Naive thymus-derived CD8-positive, alpha-beta T cell (primary cell): ENCODE measurements at regions not wholly inside any gene's neighbourhood (a gene's known extent, or its start where the extent isn't known, plus 50 kb on each side); places are given as distances from the start of the nearest gene placed in this dataset.

Experiments used
- ATAC-seq, 2 donors: fragments of 150-1000 bp; cut with Tn5 transposase in 1 of 2; sonication (Bioruptor Pico), chemical (Tn5 transposase) in 1 of 2; 1 replicate in 1 of 2; 2 replicates in 1 of 2; pipeline ENCODE4 v1.10.0; 2021; ENCODE audit warnings: mild to moderate bottlenecking in 2 of 2, moderate library complexity in 2 of 2
- POLR2A ChIA-PET: fragments of 350-600 bp; sonication (Branson Sonifier 250); formaldehyde crosslinking; loops from one replicate; lab custom pipeline; 2021; ENCODE audit warnings: antibody characterized with exemption; lab: Charles Lee
- DNase-seq, 10 donors: peaks; one replicate each; pipeline versions ENCODE4 v3.0.0 to v3.0.0-alpha.2; 2020 to 2022
- H3K27ac Mint-ChIP-seq, 10 donors: one replicate each; pipeline ENCODE4 v1.8.0; 2020 to 2022; ENCODE audit warnings: mild to moderate bottlenecking in 10 of 10, mixed read lengths in 10 of 10, moderate library complexity in 4 of 10, inconsistent platforms in 1 of 10
- H3K27me3 Mint-ChIP-seq, 5 donors: one replicate each; pipeline ENCODE4 v1.8.0; 2021 to 2022; ENCODE audit warnings: mixed read lengths in 5 of 5
- H3K36me3 Mint-ChIP-seq, 3 donors: one replicate each; pipeline ENCODE4 v1.8.0; 2020 to 2022; ENCODE audit warnings: mixed read lengths in 3 of 3, mild to moderate bottlenecking in 2 of 3, inconsistent platforms in 1 of 3
- H3K4me1 Mint-ChIP-seq, 4 donors: one replicate each; pipeline ENCODE4 v1.8.0; 2021 to 2022; ENCODE audit warnings: mixed read lengths in 4 of 4
- H3K4me3 Mint-ChIP-seq, 10 donors: one replicate each; pipeline ENCODE4 v1.8.0; 2020 to 2022; ENCODE audit warnings: mild to moderate bottlenecking in 10 of 10, mixed read lengths in 10 of 10, moderate library complexity in 6 of 10, inconsistent platforms in 1 of 10
- H3K9me3 Mint-ChIP-seq, 9 donors: one replicate each; pipeline ENCODE4 v1.8.0; 2020 to 2022; ENCODE audit warnings: mixed read lengths in 9 of 9, mild to moderate bottlenecking in 3 of 9, inconsistent platforms in 1 of 9, moderate library complexity in 1 of 9

DNA sequence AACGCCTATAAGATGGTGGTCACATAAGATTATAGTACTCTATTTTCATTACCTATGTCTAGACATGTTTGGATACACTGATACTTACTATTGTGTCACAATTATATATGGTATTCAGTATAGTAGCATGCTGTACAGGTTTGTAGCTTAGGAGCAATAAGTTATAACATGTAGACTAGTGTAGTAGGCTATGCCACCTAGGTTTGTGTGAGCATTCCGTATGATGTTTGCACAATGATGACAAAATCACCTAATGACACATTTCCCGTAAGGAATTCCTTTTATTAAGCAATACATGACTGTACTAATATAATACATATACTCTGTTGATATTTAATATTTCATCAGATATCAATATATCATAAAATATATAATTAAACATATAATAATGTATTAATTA is 540.7 kb downstream of the BMP2 start:
- POLR2A ChIA-PET = no interaction called here
- ATAC-seq (no peak), DNase-seq (no peak)
- H3K4me1 Mint-ChIP-seq = no peaks in the 10 kb centered on the region
- H3K36me3 Mint-ChIP-seq = no peaks in the 10 kb centered on the region
- H3K27ac Mint-ChIP-seq = no peak overlapping the region
- peaks cover 0 to 5% (median 0%) of the 10 kb centered on the region in 5 donors for H3K27me3 Mint-ChIP-seq
- peaks cover 0 to 10% (median 5%) of the 10 kb centered on the region in 9 donors for H3K9me3 Mint-ChIP-seq
- no peak overlapping the region for H3K4me3 Mint-ChIP-seq

DNA sequence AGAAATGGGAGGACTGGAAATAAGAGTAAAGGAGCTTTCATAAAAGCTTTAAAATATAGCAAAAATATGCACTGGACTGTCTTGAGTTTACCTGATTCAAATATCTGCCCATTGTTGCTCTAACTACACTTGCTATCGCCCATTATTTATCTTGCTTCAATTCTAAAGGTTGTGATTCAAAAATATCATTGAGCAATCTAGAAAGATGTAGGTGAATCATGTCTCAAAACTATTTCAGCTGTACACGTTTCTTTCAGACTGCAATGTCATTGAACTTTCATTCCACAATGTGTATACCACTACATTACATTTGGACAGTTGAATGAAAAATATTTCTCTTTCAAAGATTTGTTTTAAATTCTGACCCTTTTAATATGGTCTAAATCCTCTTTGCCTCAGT is 545.6 kb downstream of the BMP2 start:
- Mint-ChIP-seq H3K4me1 (no peaks in the 10 kb centered on the region), H3K27ac (no peak overlapping the region), H3K9me3 (peaks cover 0 to 28% (median 6%) of the 10 kb centered on the region in 9 donors), H3K4me3 (no peak overlapping the region), H3K36me3 (no peaks in the 10 kb centered on the region), H3K27me3 (peaks cover 0 to 4% (median 0%) of the 10 kb centered on the region in 5 donors)
- no peak for ATAC-seq
- no peak for DNase-seq
- POLR2A ChIA-PET = no interaction called here

GRCh38 chr20:7323957-7324356 is 556.5 kb downstream of the BMP2 start:
- Mint-ChIP-seq H3K27ac (no peak overlapping the region), H3K9me3 (peaks cover 0 to 48% (median 5%) of the 10 kb centered on the region in 9 donors), H3K4me1 (no peaks in the 10 kb centered on the region), H3K36me3 (no peaks in the 10 kb centered on the region), H3K4me3 (no peak overlapping the region), H3K27me3 (no peaks in the 10 kb centered on the region)
- ATAC-seq (no peak), DNase-seq (no peak)
- POLR2A ChIA-PET = no interaction called here

DNA sequence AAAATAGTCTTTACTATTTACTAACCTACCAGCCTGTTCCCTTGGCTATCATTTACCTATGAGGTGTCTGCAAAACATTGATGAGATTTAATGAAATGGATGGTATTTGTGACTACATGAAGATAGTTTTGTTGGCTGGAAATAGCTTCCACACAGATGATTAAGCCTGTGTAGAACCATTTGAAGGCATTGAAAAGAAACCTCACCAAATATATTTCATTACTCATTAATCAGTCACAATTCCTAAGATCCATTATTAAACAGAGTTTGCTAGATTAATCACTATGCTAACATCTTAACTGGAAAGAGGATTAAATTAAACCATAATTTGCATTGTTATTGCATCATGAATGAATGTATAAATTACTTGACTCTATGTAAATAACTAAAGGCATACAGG is 560.3 kb downstream of the BMP2 start:
- POLR2A ChIA-PET = no interaction called here
- no peak for DNase-seq
- ATAC-seq = no peak
- Mint-ChIP-seq H3K4me1 (no peaks in the 10 kb centered on the region), H3K27me3 (no peaks in the 10 kb centered on the region), H3K27ac (no peak overlapping the region), H3K4me3 (no peak overlapping the region), H3K9me3 (peaks cover 0 to 38% (median 6%) of the 10 kb centered on the region in 9 donors), H3K36me3 (no peaks in the 10 kb centered on the region)

GRCh38 chr20:7330850-7331249 is 563.4 kb downstream of the BMP2 start:
- H3K4me3 Mint-ChIP-seq = no peak overlapping the region
- no peak for ATAC-seq
- H3K27ac Mint-ChIP-seq = no peak overlapping the region
- peaks cover 0 to 43% (median 11%) of the 10 kb centered on the region in 9 donors for H3K9me3 Mint-ChIP-seq
- DNase-seq = no peak
- no peaks in the 10 kb centered on the region for H3K4me1 Mint-ChIP-seq
- POLR2A ChIA-PET = no interaction called here
- no peaks in the 10 kb centered on the region for H3K36me3 Mint-ChIP-seq
- H3K27me3 Mint-ChIP-seq = no peaks in the 10 kb centered on the region

DNA sequence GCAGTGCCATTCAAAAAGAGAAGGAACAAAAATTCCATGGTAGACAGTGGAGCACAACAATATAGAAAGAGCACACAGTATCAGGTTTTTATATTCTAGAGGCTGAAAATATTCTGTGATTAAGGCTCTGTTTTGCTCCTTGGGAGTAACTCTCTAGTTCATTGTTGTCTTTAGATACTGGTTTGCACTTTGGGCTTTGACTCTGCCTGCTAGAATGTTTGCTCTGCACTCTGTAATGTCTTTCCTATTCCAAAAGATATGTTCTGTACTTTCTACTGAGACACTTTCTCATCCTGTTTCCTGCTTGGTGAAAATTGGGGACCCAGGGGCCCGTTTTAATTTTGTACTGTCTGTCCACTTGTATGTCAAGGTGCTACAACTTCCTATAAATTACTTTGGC is 564.7 kb downstream of the BMP2 start:
- POLR2A ChIA-PET = no interaction called here
- Mint-ChIP-seq H3K9me3 (peaks cover 0 to 30% (median 8%) of the 10 kb centered on the region in 9 donors), H3K4me3 (no peak overlapping the region), H3K27me3 (no peaks in the 10 kb centered on the region), H3K27ac (no peak overlapping the region), H3K36me3 (no peaks in the 10 kb centered on the region), H3K4me1 (no peaks in the 10 kb centered on the region)
- ATAC-seq (no peak), DNase-seq (no peak)

GRCh38 chr20:7333841-7334240 is 566.4 kb downstream of the BMP2 start:
- Mint-ChIP-seq H3K4me1 (no peaks in the 10 kb centered on the region), H3K36me3 (no peaks in the 10 kb centered on the region), H3K4me3 (no peak overlapping the region), H3K27me3 (no peaks in the 10 kb centered on the region), H3K9me3 (peaks cover 0 to 29% (median 8%) of the 10 kb centered on the region in 9 donors), H3K27ac (no peak overlapping the region)
- ATAC-seq (no peak), DNase-seq (no peak)
- POLR2A ChIA-PET = no interaction called here

- DNase-seq = no peak
- POLR2A ChIA-PET = no interaction called here
- H3K27ac Mint-ChIP-seq = no peak overlapping the region
- H3K27me3 Mint-ChIP-seq = no peaks in the 10 kb centered on the region
- no peaks in the 10 kb centered on the region for H3K4me1 Mint-ChIP-seq
- no peak overlapping the region for H3K4me3 Mint-ChIP-seq
- no peak for ATAC-seq
- H3K9me3 Mint-ChIP-seq = peaks cover 0 to 12% (median 5%) of the 10 kb centered on the region in 9 donors
- no peaks in the 10 kb centered on the region for H3K36me3 Mint-ChIP-seq
Measured at GRCh38 chr20:7346026-7346425, 578.5 kb downstream of the BMP2 start.

DNA sequence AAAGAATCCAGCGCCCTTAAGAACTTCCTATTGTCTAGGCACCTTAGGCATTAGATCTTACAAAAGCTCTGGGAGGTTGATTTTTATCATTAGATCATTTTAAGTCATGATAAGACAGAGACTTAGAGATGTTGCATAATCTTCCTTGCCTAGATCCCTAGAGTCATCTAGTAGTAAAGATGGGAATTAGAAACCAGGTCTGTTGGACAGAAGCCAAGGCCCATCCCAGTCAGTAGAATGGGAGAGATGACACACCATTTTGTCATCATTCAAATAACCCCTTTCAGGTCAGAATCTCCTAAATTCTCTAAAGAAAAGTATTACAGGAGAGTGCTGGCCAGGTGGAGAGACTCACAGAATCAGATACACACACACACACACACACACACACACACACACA is 579.1 kb downstream of the BMP2 start:
- Mint-ChIP-seq H3K36me3 (no peaks in the 10 kb centered on the region), H3K4me1 (no peaks in the 10 kb centered on the region), H3K27me3 (no peaks in the 10 kb centered on the region), H3K27ac (no peak overlapping the region), H3K4me3 (no peak overlapping the region), H3K9me3 (peaks cover 0 to 16% (median 5%) of the 10 kb centered on the region in 9 donors)
- DNase-seq (no peak), ATAC-seq (no peak)
- POLR2A ChIA-PET = no interaction called here

GRCh38 chr20:7347409-7347808 is 579.9 kb downstream of the BMP2 start:
- Mint-ChIP-seq H3K4me3 (no peak overlapping the region), H3K27me3 (no peaks in the 10 kb centered on the region), H3K27ac (no peak overlapping the region), H3K9me3 (peaks cover 0 to 16% (median 4%) of the 10 kb centered on the region in 9 donors), H3K36me3 (no peaks in the 10 kb centered on the region), H3K4me1 (no peaks in the 10 kb centered on the region)
- no peak for DNase-seq
- POLR2A ChIA-PET = no interaction called here
- no peak for ATAC-seq

DNA sequence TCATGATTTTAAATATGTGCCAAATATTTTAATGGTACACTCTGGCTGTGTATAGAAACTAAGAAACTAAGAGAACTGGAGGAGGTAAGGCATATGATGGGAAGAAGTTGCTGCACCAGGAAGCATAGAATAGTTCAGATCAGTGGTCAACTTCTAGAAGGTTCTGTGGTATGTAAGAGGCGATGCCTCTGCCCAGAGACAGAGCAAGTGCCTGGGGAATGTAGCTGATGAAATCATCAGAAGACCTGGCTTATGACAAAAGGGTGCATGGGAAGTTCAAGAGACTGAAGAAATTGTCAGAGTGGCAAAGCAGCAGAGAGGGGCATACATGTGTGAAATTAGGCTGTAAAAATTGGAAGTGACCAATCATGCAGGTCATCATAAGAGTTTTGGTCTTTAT is 580.8 kb downstream of the BMP2 start:
- Mint-ChIP-seq H3K36me3 (no peaks in the 10 kb centered on the region), H3K4me1 (no peaks in the 10 kb centered on the region), H3K27me3 (no peaks in the 10 kb centered on the region), H3K27ac (no peak overlapping the region), H3K4me3 (no peak overlapping the region), H3K9me3 (peaks cover 0 to 16% (median 4%) of the 10 kb centered on the region in 9 donors)
- no peak for DNase-seq
- no peak for ATAC-seq
- POLR2A ChIA-PET = no interaction called here

DNA sequence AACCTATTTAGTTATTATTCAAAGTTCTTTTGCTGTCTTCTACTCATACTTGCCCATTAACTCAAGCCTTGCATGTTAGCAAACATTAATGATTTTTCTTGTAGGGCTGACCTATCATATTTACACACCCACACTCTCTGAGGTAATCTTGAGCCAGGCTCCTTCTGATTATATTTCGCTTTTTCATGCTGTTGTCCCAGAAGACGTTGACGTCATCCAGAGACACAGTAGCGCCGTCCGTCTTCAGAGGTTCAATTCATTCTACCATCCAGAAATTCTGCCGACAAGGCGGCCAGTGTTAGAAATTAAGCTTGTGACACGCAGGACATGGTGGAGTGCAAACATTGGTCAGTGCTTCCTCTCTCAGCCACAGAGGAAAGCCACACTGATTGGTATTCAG is 584.7 kb downstream of the BMP2 start:
- H3K27me3 Mint-ChIP-seq = no peaks in the 10 kb centered on the region
- H3K4me3 Mint-ChIP-seq = no peak overlapping the region

GRCh38 chr20:7355051-7355450 is 585.2 kb downstream of the HAO1 start:
- no peak for DNase-seq
- H3K4me1 Mint-ChIP-seq = no peaks in the 10 kb centered on the region
- H3K27ac Mint-ChIP-seq = no peak overlapping the region
- no peaks in the 10 kb centered on the region for H3K27me3 Mint-ChIP-seq
- no peak for ATAC-seq
- H3K4me3 Mint-ChIP-seq = no peak overlapping the region
- no peaks in the 10 kb centered on the region for H3K36me3 Mint-ChIP-seq
- H3K9me3 Mint-ChIP-seq = peaks cover 0 to 15% (median 4%) of the 10 kb centered on the region in 9 donors
- POLR2A ChIA-PET = no interaction called here

More for the DNA sequence above, 584.7 kb downstream of the BMP2 start:
- Mint-ChIP-seq H3K36me3 (no peaks in the 10 kb centered on the region), H3K4me1 (no peaks in the 10 kb centered on the region), H3K27ac (no peak overlapping the region), H3K9me3 (peaks cover 0 to 16% (median 4%) of the 10 kb centered on the region in 9 donors)
- POLR2A ChIA-PET = no interaction called here
- DNase-seq = no peak
- no peak for ATAC-seq

DNA sequence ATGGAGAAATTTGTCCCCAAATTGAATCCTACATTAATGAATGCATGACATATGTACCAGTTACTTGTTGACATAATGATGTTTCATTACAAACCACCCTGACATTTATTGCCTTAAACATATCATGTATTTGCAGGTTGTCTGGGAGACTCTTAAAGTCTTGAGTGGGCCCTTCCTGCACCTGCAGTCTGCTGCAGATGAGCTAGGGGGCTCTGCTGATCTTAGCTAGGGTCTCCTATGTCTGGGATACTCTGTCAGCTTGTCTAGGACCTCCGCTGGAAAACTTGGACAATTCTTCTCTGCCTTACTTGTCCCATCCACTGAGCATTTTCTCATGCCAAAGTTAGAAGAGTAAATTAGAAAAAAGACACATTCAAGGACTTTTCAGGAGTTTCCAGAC is 581.6 kb downstream of the HAO1 start:
- no peak for ATAC-seq
- no peak for DNase-seq
- H3K9me3 Mint-ChIP-seq = peaks cover 0 to 8% (median 1%) of the 10 kb centered on the region in 9 donors
- H3K4me1 Mint-ChIP-seq = no peaks in the 10 kb centered on the region
- H3K27me3 Mint-ChIP-seq = peaks cover 0 to 5% (median 0%) of the 10 kb centered on the region in 5 donors
- H3K27ac Mint-ChIP-seq = no peak overlapping the region
- POLR2A ChIA-PET = no interaction called here
- H3K36me3 Mint-ChIP-seq = no peaks in the 10 kb centered on the region
- no peak overlapping the region for H3K4me3 Mint-ChIP-seq
